H9 (cell line): ENCODE measurements at regions not wholly inside any gene's neighbourhood (a gene's known extent, or its start where the extent isn't known, plus 50 kb on each side); places are given as distances from the start of the nearest gene placed in this dataset.

ENCODE experiments used
- DNase-seq: peaks from one replicate; pipeline ENCODE4 v3.0.0-alpha.2; 2017
- H2AFZ ChIP-seq: one replicate; pipeline ENCODE4 v1.6.1; 2013; ENCODE audit warnings: mild to moderate bottlenecking, low read length, control low read depth, moderate library complexity
- H2AK5ac ChIP-seq: 2 replicates; pipeline ENCODE4 v1.6.1; 2013; ENCODE audit warnings: low read length, control low read depth, mixed read lengths; ENCODE audit not compliant: insufficient read length
- H2BK120ac ChIP-seq: one replicate; pipeline ENCODE4 v1.6.1; 2013; ENCODE audit warnings: low read depth, mild to moderate bottlenecking, low read length, control low read depth, inconsistent platforms; ENCODE audit not compliant: poor library complexity, severe bottlenecking
- H2BK12ac ChIP-seq: 2 replicates; pipeline ENCODE4 v1.6.1; 2013; ENCODE audit warnings: low read length, control low read depth, mixed read lengths, low read depth; ENCODE audit not compliant: insufficient read length
- H2BK15ac ChIP-seq: 2 replicates; pipeline ENCODE4 v1.6.1; 2013; ENCODE audit warnings: low read depth, low read length, control low read depth
- H2BK20ac ChIP-seq: one replicate; pipeline ENCODE4 v1.6.1; 2013; ENCODE audit warnings: low read depth, mild to moderate bottlenecking, low read length, control low read depth, inconsistent platforms; ENCODE audit not compliant: poor library complexity, severe bottlenecking
- H2BK5ac ChIP-seq: 2 replicates; pipeline ENCODE4 v1.6.1; 2013; ENCODE audit warnings: low read length, control low read depth, mixed read lengths; ENCODE audit not compliant: insufficient read length
- H3K14ac ChIP-seq: 2 replicates; pipeline ENCODE4 v1.6.1; 2013; ENCODE audit warnings: low read length, control low read depth; ENCODE audit not compliant: insufficient read depth
- H3K18ac ChIP-seq: 2 replicates; pipeline ENCODE4 v1.6.1; 2013; ENCODE audit warnings: low read depth, mild to moderate bottlenecking, mixed read lengths, low read length, control low read depth; ENCODE audit not compliant: insufficient read length
- H3K23ac ChIP-seq: 2 replicates; pipeline ENCODE4 v1.6.1; 2013; ENCODE audit warnings: low read length, control low read depth, mixed read lengths, low read depth; ENCODE audit not compliant: insufficient read length
- H3K23me2 ChIP-seq: 2 replicates; pipeline ENCODE4 v1.6.1; 2013; ENCODE audit warnings: low read depth, mild to moderate bottlenecking, mixed read lengths, low read length, control low read depth; ENCODE audit not compliant: insufficient read length, poor library complexity, severe bottlenecking
- H3K27ac ChIP-seq: 2 replicates; pipeline ENCODE4 v1.5.1; 2013; ENCODE audit warnings: low read length, control low read depth, mixed read lengths, low read depth; ENCODE audit not compliant: insufficient read length
- H3K27me3 ChIP-seq: 2 replicates; pipeline ENCODE4 v1.6.1; 2013; ENCODE audit warnings: low read length, control low read depth, inconsistent platforms; ENCODE audit not compliant: insufficient read depth
- H3K4ac ChIP-seq: 2 replicates; pipeline ENCODE4 v1.6.1; 2013; ENCODE audit warnings: low read depth, mild to moderate bottlenecking, control low read depth, inconsistent platforms, low read length, moderate library complexity
- H3K4me1 ChIP-seq: 2 replicates; pipeline ENCODE4 v1.6.1; 2013; ENCODE audit warnings: low read length, control low read depth, inconsistent platforms; ENCODE audit not compliant: insufficient read depth
- H3K4me2 ChIP-seq: 2 replicates; pipeline ENCODE4 v1.6.1; 2013; ENCODE audit warnings: low read length, control low read depth, mixed read lengths; ENCODE audit not compliant: insufficient read length, insufficient read depth
- H3K56ac ChIP-seq: 2 replicates; pipeline ENCODE4 v1.6.1; 2013; ENCODE audit warnings: low read depth, mild to moderate bottlenecking, mixed read lengths, low read length, control low read depth; ENCODE audit not compliant: insufficient read length
- H3K79me1 ChIP-seq: 2 replicates; pipeline ENCODE4 v1.6.1; 2013; ENCODE audit warnings: low read depth, mild to moderate bottlenecking, moderate library complexity, low read length, control low read depth, inconsistent platforms; ENCODE audit not compliant: insufficient read depth, poor library complexity, severe bottlenecking
- H3K79me2 ChIP-seq: 2 replicates; pipeline ENCODE4 v1.6.1; 2013; ENCODE audit warnings: low read length, control low read depth, inconsistent platforms; ENCODE audit not compliant: insufficient read depth
- H3K9ac ChIP-seq: 2 replicates; pipeline ENCODE4 v1.6.1; 2013; ENCODE audit warnings: low read length, control low read depth, mixed read lengths; ENCODE audit not compliant: insufficient read length; ENCODE audit errors: extremely low read depth
- H3K9me3 ChIP-seq: one replicate; pipeline ENCODE4 v1.6.1; 2013; ENCODE audit warnings: low read depth, low read length, inconsistent platforms; ENCODE audit not compliant: control insufficient read depth
- H3T11ph ChIP-seq: one replicate; pipeline ENCODE4 v1.6.1; 2013; ENCODE audit warnings: mild to moderate bottlenecking, low read length, control low read depth, inconsistent platforms
- H4K20me1 ChIP-seq: one replicate; pipeline ENCODE4 v1.6.1; 2013; ENCODE audit not compliant: control insufficient read depth, insufficient read length, insufficient read depth
- H4K5ac ChIP-seq: 2 replicates; pipeline ENCODE4 v1.6.1; 2013; ENCODE audit warnings: low read depth, mild to moderate bottlenecking, mixed read lengths, low read length, control low read depth; ENCODE audit not compliant: insufficient read length
- H4K8ac ChIP-seq: replicated peaks from 2 replicates; pipeline ENCODE4 v1.6.1; 2013; ENCODE audit warnings: low read length, control low read depth, mixed read lengths, low read depth; ENCODE audit not compliant: insufficient read length
- H4K91ac ChIP-seq: 2 replicates; pipeline ENCODE4 v1.6.1; 2013; ENCODE audit warnings: low read depth, mild to moderate bottlenecking, moderate library complexity, mixed read lengths, low read length, control low read depth; ENCODE audit not compliant: insufficient read length
- H3K27ac Mint-ChIP-seq, 3 experiments: 2 replicates in 2 of 3; 3 replicates in 1 of 3; pipeline ENCODE4 v1.8.0; 2020 to 2021; ENCODE audit warnings: mixed read lengths in 3 of 3, mild to moderate bottlenecking in 1 of 3, moderate library complexity in 1 of 3
- H3K27me3 Mint-ChIP-seq: 2 replicates; pipeline ENCODE4 v1.8.0; 2021; ENCODE audit warnings: low read depth, mild to moderate bottlenecking, moderate library complexity, mixed read lengths
- H3K36me3 Mint-ChIP-seq, 3 experiments: 2 replicates in 2 of 3; 3 replicates in 1 of 3; pipeline ENCODE4 v1.8.0; 2020 to 2021; ENCODE audit warnings: low read depth in 3 of 3, mixed read lengths in 3 of 3; ENCODE audit not compliant: insufficient read depth in 1 of 3
- H3K4me1 Mint-ChIP-seq, 2 experiments: 2 replicates each; pipeline ENCODE4 v1.8.0; 2020; ENCODE audit warnings: mixed read lengths in 2 of 2
- H3K4me3 Mint-ChIP-seq, 2 experiments: 2 replicates in 1 of 2; 3 replicates in 1 of 2; pipeline ENCODE4 v1.8.0; 2020 to 2021; ENCODE audit warnings: mild to moderate bottlenecking in 2 of 2, mixed read lengths in 2 of 2, moderate library complexity in 1 of 2
- H3K9me3 Mint-ChIP-seq, 2 experiments: 2 replicates in 1 of 2; 3 replicates in 1 of 2; pipeline ENCODE4 v1.8.0; 2020; ENCODE audit warnings: mild to moderate bottlenecking in 2 of 2, mixed read lengths in 2 of 2, moderate library complexity in 1 of 2
- CTCF ChIP-seq: fragments of 200-600 bp; sonication (generic); conservative IDR thresholded peaks from 3 replicates; pipeline ENCODE4 v1.8.0; 2021; ENCODE audit warnings: antibody characterized with exemption, mild to moderate bottlenecking
- WGBS: extraction: QIAGEN DNeasy Blood & Tissue Kit; methylation state at CpG from one replicate; pipeline ENCODE4 v1.1.7; 2013; ENCODE audit warnings: missing lambda C conversion rate, low lambda C conversion rate, mixed read lengths; ENCODE audit not compliant: insufficient read length; ENCODE audit errors: extremely low coverage; 5-methylcytosine and 5-hydroxymethylcytosine counted together

DNA sequence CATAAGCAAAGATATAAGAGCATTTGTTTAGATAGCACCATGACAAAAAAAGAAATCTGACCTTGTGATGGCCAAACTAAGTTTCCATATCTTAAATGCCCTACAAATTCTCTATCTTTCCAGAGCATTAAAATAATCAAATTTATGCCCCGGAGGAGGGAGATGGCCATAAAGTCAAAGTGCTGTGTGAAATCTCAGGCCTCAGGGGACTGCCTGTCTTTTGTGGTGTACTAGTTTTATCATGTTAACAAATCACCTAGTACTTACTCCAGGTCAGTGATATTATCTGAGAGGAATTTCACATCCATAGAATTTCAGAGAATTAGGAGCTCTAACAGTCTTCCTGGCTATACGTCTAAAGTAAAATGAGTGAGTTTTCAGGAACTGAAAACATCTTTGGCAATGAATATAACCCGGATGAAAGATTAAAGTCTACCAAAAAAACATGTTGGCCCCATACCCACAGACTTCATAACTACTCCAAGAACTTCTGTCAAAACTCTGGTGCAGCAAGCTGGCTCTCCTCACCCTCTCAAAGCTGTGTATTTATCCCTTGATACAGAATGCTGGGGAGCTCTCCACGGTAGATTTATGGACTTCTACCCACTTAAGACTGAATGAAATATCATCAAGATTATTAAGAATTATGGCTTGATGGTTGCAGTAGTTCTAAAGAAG lies 682.8 kb downstream of the SORCS1 start:
- H3K4me1 Mint-ChIP-seq = peaks cover 6% of the 10 kb centered on the region in 2 experiments; a peak in 3 of 4 replicates
- H3K23me2 ChIP-seq = no peaks in the 10 kb centered on the region
- no peaks in the 10 kb centered on the region; the same call in none of the 2 replicates for H3K27me3 Mint-ChIP-seq
- H3K18ac ChIP-seq = no peak overlapping the region
- no CpG with 5 or more reads among the region's 4 CpGs for WGBS
- no peak overlapping the region for H4K5ac ChIP-seq
- H3K27ac ChIP-seq = no peak overlapping the region
- no peak overlapping the region for H3K9ac ChIP-seq
- no peaks in the 10 kb centered on the region for H3K9me3 ChIP-seq
- no peak overlapping the region for H2AFZ ChIP-seq
- no peak overlapping the region for H3K27ac Mint-ChIP-seq
- H2BK12ac ChIP-seq = no peak overlapping the region
- H4K91ac ChIP-seq = no peak overlapping the region
- H3K27me3 ChIP-seq = no peaks in the 10 kb centered on the region
- H3K4ac ChIP-seq = no peak overlapping the region
- no peak overlapping the region for H3K14ac ChIP-seq
- H3T11ph ChIP-seq = no peak overlapping the region
- H3K9me3 Mint-ChIP-seq = no peaks in the 10 kb centered on the region
- H4K8ac ChIP-seq = no peak overlapping the region
- no peak overlapping the region for H3K4me3 Mint-ChIP-seq
- no peaks in the 10 kb centered on the region for H4K20me1 ChIP-seq
- H3K36me3 Mint-ChIP-seq = no peaks in the 10 kb centered on the region
- H2BK5ac ChIP-seq = no peak overlapping the region
- H2BK120ac ChIP-seq = no peak overlapping the region
- peaks cover 2% of the 10 kb centered on the region; the same call in 1 of the 2 replicates for H3K4me1 ChIP-seq
- H3K79me2 ChIP-seq = no peaks in the 10 kb centered on the region
- no peaks in the 10 kb centered on the region for H3K79me1 ChIP-seq
- no peak overlapping the region for H3K23ac ChIP-seq
- TF ChIP-seq CTCF = no peak
- no peak for DNase-seq
- no peak overlapping the region for H2BK20ac ChIP-seq
- no peak overlapping the region for H2BK15ac ChIP-seq
- no peak overlapping the region for H3K4me2 ChIP-seq
- H2AK5ac ChIP-seq = no peak overlapping the region
- no peak overlapping the region for H3K56ac ChIP-seq
